ENCODE measurements at regions not wholly inside any gene's neighbourhood (a gene's known extent, or its start where the extent isn't known, plus 50 kb on each side); places are given as distances from the start of the nearest gene placed in this dataset.

DNA sequence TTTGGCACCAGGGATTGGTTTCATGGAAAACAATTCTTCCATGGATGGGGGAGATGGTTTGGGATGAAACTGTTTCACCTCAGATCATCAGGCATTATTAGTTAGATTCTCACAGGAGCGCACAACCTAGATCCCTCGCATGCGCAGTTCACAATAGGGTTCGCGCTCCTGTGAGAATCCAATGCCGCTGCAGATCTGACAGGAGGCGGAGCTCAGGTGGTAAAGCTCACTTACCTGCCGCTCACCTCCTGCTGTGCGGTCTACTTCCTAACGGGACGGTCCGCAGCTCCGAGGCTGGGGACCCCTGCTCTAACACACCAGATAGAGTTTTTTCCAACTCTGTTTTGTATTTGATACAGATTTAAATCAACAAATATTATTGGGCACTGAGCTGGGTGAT, 286.5 kb downstream of the MTX2 start:
- TF ChIP-seq, protein P1, sequence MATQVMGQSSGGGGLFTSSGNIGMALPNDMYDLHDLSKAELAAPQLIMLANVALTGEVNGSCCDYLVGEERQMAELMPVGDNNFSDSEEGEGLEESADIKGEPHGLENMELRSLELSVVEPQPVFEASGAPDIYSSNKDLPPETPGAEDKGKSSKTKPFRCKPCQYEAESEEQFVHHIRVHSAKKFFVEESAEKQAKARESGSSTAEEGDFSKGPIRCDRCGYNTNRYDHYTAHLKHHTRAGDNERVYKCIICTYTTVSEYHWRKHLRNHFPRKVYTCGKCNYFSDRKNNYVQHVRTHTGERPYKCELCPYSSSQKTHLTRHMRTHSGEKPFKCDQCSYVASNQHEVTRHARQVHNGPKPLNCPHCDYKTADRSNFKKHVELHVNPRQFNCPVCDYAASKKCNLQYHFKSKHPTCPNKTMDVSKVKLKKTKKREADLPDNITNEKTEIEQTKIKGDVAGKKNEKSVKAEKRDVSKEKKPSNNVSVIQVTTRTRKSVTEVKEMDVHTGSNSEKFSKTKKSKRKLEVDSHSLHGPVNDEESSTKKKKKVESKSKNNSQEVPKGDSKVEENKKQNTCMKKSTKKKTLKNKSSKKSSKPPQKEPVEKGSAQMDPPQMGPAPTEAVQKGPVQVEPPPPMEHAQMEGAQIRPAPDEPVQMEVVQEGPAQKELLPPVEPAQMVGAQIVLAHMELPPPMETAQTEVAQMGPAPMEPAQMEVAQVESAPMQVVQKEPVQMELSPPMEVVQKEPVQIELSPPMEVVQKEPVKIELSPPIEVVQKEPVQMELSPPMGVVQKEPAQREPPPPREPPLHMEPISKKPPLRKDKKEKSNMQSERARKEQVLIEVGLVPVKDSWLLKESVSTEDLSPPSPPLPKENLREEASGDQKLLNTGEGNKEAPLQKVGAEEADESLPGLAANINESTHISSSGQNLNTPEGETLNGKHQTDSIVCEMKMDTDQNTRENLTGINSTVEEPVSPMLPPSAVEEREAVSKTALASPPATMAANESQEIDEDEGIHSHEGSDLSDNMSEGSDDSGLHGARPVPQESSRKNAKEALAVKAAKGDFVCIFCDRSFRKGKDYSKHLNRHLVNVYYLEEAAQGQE (IDR thresholded peaks at IDR 0.05), result no peak
- TF ChIP-seq, protein P2, sequence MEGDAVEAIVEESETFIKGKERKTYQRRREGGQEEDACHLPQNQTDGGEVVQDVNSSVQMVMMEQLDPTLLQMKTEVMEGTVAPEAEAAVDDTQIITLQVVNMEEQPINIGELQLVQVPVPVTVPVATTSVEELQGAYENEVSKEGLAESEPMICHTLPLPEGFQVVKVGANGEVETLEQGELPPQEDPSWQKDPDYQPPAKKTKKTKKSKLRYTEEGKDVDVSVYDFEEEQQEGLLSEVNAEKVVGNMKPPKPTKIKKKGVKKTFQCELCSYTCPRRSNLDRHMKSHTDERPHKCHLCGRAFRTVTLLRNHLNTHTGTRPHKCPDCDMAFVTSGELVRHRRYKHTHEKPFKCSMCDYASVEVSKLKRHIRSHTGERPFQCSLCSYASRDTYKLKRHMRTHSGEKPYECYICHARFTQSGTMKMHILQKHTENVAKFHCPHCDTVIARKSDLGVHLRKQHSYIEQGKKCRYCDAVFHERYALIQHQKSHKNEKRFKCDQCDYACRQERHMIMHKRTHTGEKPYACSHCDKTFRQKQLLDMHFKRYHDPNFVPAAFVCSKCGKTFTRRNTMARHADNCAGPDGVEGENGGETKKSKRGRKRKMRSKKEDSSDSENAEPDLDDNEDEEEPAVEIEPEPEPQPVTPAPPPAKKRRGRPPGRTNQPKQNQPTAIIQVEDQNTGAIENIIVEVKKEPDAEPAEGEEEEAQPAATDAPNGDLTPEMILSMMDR (IDR thresholded peaks at IDR 0.05; ENCODE audit: low read depth, low read length, missing input control), result no peak
- TF ChIP-seq TAF1 (conservative IDR thresholded peaks at IDR 0.05), result no peak
- TF ChIP-seq, protein P3, sequence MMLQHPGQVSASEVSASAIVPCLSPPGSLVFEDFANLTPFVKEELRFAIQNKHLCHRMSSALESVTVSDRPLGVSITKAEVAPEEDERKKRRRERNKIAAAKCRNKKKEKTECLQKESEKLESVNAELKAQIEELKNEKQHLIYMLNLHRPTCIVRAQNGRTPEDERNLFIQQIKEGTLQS (IDR thresholded peaks at IDR 0.05), result no peak
- no peak for TF ChIP-seq HNF4A (conservative IDR thresholded peaks at IDR 0.05)
- no peak for TF ChIP-seq RAD21 (IDR thresholded peaks at IDR 0.05)
- no peak for TF ChIP-seq SP1 (IDR thresholded peaks at IDR 0.05)
- TF ChIP-seq, protein P4, sequence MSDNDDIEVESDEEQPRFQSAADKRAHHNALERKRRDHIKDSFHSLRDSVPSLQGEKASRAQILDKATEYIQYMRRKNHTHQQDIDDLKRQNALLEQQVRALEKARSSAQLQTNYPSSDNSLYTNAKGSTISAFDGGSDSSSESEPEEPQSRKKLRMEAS (IDR thresholded peaks at IDR 0.05), result no peak
